GM23248 (cell line): ENCODE measurements at regions not wholly inside any gene's neighbourhood (a gene's known extent, or its start where the extent isn't known, plus 50 kb on each side); places are given as distances from the start of the nearest gene placed in this dataset.

ENCODE experiments used
- EZH2 ChIP-seq: fragments of 200-600 bp; sonication (generic); IDR thresholded peaks from 2 replicates; pipeline ENCODE4 v1.6.1; 2018; ENCODE audit warnings: antibody characterized with exemption, mild to moderate bottlenecking; ENCODE audit not compliant: insufficient read depth, poor library complexity, severe bottlenecking
- EZH2phosphoT487 ChIP-seq: fragments of 200-600 bp; sonication (generic); IDR thresholded peaks from 2 replicates; pipeline ENCODE4 v1.6.1; 2018; ENCODE audit warnings: antibody characterized with exemption, moderate library complexity, mild to moderate bottlenecking, low read depth; ENCODE audit not compliant: insufficient read depth

- TF ChIP-seq EZH2phosphoT487 (no peak), EZH2 (no peak)
Measured at GRCh38 chr6:138013959-138014358, 93.3 kb downstream of the PERP start.
